ENCODE measurements at regions not wholly inside any gene's neighbourhood (a gene's known extent, or its start where the extent isn't known, plus 50 kb on each side); places are given as distances from the start of the nearest gene placed in this dataset.

- no peaks in the 10 kb centered on the region for H3K36me3 Mint-ChIP-seq (ENCODE audit: insufficient read depth, unreplicated experiment)
- H3K27ac Mint-ChIP-seq (ENCODE audit: low read depth, unreplicated experiment): no peak overlapping the region
- CTCF ChIA-PET: interaction anchor here (0.8 kb wide), 2 partner anchors 27 to 88 kb away, joined by 3 to 5 read pairs; no protein-coding TSS in a partner anchor
- no TSS peak for BruUV-seq (replicated peaks)
- H3K9me3 Mint-ChIP-seq (ENCODE audit: unreplicated experiment): no peaks in the 10 kb centered on the region
- intact Hi-C loops (cut with micrococcal nuclease): no loop called here
- peaks cover 12% of the 10 kb centered on the region for H3K27me3 Mint-ChIP-seq (ENCODE audit: insufficient read depth, unreplicated experiment)
- POLR2A ChIA-PET: no interaction called here
- TF ChIP-seq CTCF (IDR thresholded peaks at IDR 0.05; ENCODE audit: unreplicated experiment): no peak
- no peak overlapping the region for H3K4me3 Mint-ChIP-seq (ENCODE audit: unreplicated experiment)
- H3K4me1 Mint-ChIP-seq (ENCODE audit: insufficient read depth, unreplicated experiment): no peaks in the 10 kb centered on the region
- no peak for DNase-seq (ENCODE audit: unreplicated experiment)
These were observed 447.4 kb downstream of the MED13L start for GRCh38 chr12:115830070-115830469.

- intact Hi-C loops (cut with micrococcal nuclease): no loop called here
- no peaks in the 10 kb centered on the region for H3K36me3 Mint-ChIP-seq (ENCODE audit: insufficient read depth, unreplicated experiment)
- peaks cover 12% of the 10 kb centered on the region for H3K27me3 Mint-ChIP-seq (ENCODE audit: insufficient read depth, unreplicated experiment)
These were observed 449.3 kb downstream of the MED13L start for GRCh38 chr12:115828168-115828567.

GRCh38 chr12:115824936-115825602, 452.4 kb downstream of the MED13L start:
- intact Hi-C loops (cut with micrococcal nuclease): no loop called here
- H3K27ac Mint-ChIP-seq (ENCODE audit: low read depth, unreplicated experiment): no peak overlapping the region

More at GRCh38 chr12:115828168-115828567, 449.3 kb downstream of the MED13L start:
- no peak for TF ChIP-seq CTCF (IDR thresholded peaks at IDR 0.05; ENCODE audit: unreplicated experiment)
- no peak overlapping the region for H3K4me3 Mint-ChIP-seq (ENCODE audit: unreplicated experiment)
- BruUV-seq (replicated peaks): no TSS peak
- H3K9me3 Mint-ChIP-seq (ENCODE audit: unreplicated experiment): peaks cover 6% of the 10 kb centered on the region
- ChIA-PET CTCF (no interaction called here), POLR2A (no interaction called here)
- no peak for DNase-seq (ENCODE audit: unreplicated experiment)
- no peaks in the 10 kb centered on the region for H3K4me1 Mint-ChIP-seq (ENCODE audit: insufficient read depth, unreplicated experiment)
- H3K27ac Mint-ChIP-seq (ENCODE audit: low read depth, unreplicated experiment): no peak overlapping the region

GRCh38 chr12:115823635-115824034, 453.9 kb downstream of the MED13L start:
- H3K27me3 Mint-ChIP-seq (ENCODE audit: insufficient read depth, unreplicated experiment): peaks cover 22% of the 10 kb centered on the region
- no peak overlapping the region for H3K27ac Mint-ChIP-seq (ENCODE audit: low read depth, unreplicated experiment)
- no TSS peak for BruUV-seq (replicated peaks)

More at GRCh38 chr12:115824936-115825602, 452.4 kb downstream of the MED13L start:
- H3K27me3 Mint-ChIP-seq (ENCODE audit: insufficient read depth, unreplicated experiment): peaks cover 25% of the 10 kb centered on the region
- peaks cover 6% of the 10 kb centered on the region for H3K9me3 Mint-ChIP-seq (ENCODE audit: unreplicated experiment)
- no peak overlapping the region for H3K4me3 Mint-ChIP-seq (ENCODE audit: unreplicated experiment)
- BruUV-seq (replicated peaks): no TSS peak
- ChIA-PET CTCF (no interaction called here), POLR2A (no interaction called here)
- H3K4me1 Mint-ChIP-seq (ENCODE audit: insufficient read depth, unreplicated experiment): no peaks in the 10 kb centered on the region
- no peak for TF ChIP-seq CTCF (IDR thresholded peaks at IDR 0.05; ENCODE audit: unreplicated experiment)
- no peaks in the 10 kb centered on the region for H3K36me3 Mint-ChIP-seq (ENCODE audit: insufficient read depth, unreplicated experiment)
- DNase-seq (ENCODE audit: unreplicated experiment): no peak

More at GRCh38 chr12:115823635-115824034, 453.9 kb downstream of the MED13L start:
- Mint-ChIP-seq H3K9me3 (ENCODE audit: unreplicated experiment) (peaks cover 6% of the 10 kb centered on the region), H3K36me3 (ENCODE audit: insufficient read depth, unreplicated experiment) (no peaks in the 10 kb centered on the region), H3K4me3 (ENCODE audit: unreplicated experiment) (no peak overlapping the region), H3K4me1 (ENCODE audit: insufficient read depth, unreplicated experiment) (no peaks in the 10 kb centered on the region)
- no peak for DNase-seq (ENCODE audit: unreplicated experiment)
- no peak for TF ChIP-seq CTCF (IDR thresholded peaks at IDR 0.05; ENCODE audit: unreplicated experiment)
- ChIA-PET CTCF (no interaction called here), POLR2A (no interaction called here)
- intact Hi-C loops (cut with micrococcal nuclease): no loop called here
